ENCODE measurements at regions not wholly inside any gene's neighbourhood (a gene's known extent, or its start where the extent isn't known, plus 50 kb on each side); places are given as distances from the start of the nearest gene placed in this dataset.

- Histone ChIP-seq H3K27ac (replicated peaks) (no peak overlapping the region), H3K4me1 (no peaks in the 10 kb centered on the region), H3K27me3 (ENCODE audit: low read depth) (no peaks in the 10 kb centered on the region), H3K4me3 (no peak overlapping the region), H3K36me3 (no peaks in the 10 kb centered on the region), H3K9me3 (replicated peaks) (peaks cover 24% of the 10 kb centered on the region)
- DNase-seq = no peak
- no peak for TF ChIP-seq CTCF (IDR thresholded peaks at IDR 0.05; ENCODE audit: borderline replicate concordance)
- intact Hi-C loops (cut with micrococcal nuclease) = no loop called here
These were observed 608.9 kb downstream of the SUCLG1 start for GRCh38 chr2:83850071-83850725.

- H3K4me3 ChIP-seq = no peak overlapping the region
- TF ChIP-seq CTCF (IDR thresholded peaks at IDR 0.05; ENCODE audit: borderline replicate concordance) = no peak
These were observed 614.6 kb downstream of the SUCLG1 start for GRCh38 chr2:83844490-83844889.

GRCh38 chr2:83842421-83842820 is 616.7 kb downstream of the SUCLG1 start:
- H3K27me3 ChIP-seq (ENCODE audit: low read depth) = no peaks in the 10 kb centered on the region
- DNase-seq = no peak
- no peak overlapping the region for H3K4me3 ChIP-seq
- H3K9me3 ChIP-seq (replicated peaks) = no peaks in the 10 kb centered on the region
- no peak for TF ChIP-seq CTCF (IDR thresholded peaks at IDR 0.05; ENCODE audit: borderline replicate concordance)
- H3K27ac ChIP-seq (replicated peaks) = no peak overlapping the region
- intact Hi-C loops (cut with micrococcal nuclease) = no loop called here
- no peaks in the 10 kb centered on the region for H3K36me3 ChIP-seq
- no peaks in the 10 kb centered on the region for H3K4me1 ChIP-seq

More at GRCh38 chr2:83844490-83844889, 614.6 kb downstream of the SUCLG1 start:
- H3K36me3 ChIP-seq = no peaks in the 10 kb centered on the region
- intact Hi-C loops (cut with micrococcal nuclease) = no loop called here
- no peak for DNase-seq
- no peaks in the 10 kb centered on the region for H3K4me1 ChIP-seq
- no peak overlapping the region for H3K27ac ChIP-seq (replicated peaks)
- no peaks in the 10 kb centered on the region for H3K27me3 ChIP-seq (ENCODE audit: low read depth)
- H3K9me3 ChIP-seq (replicated peaks) = peaks cover 4% of the 10 kb centered on the region

- no peaks in the 10 kb centered on the region for H3K27me3 ChIP-seq (ENCODE audit: low read depth)
- TF ChIP-seq CTCF (IDR thresholded peaks at IDR 0.05; ENCODE audit: borderline replicate concordance) = no peak
- no peak overlapping the region for H3K27ac ChIP-seq (replicated peaks)
- H3K4me1 ChIP-seq = no peaks in the 10 kb centered on the region
- no peaks in the 10 kb centered on the region for H3K36me3 ChIP-seq
- intact Hi-C loops (cut with micrococcal nuclease) = no loop called here
- no peak for DNase-seq
- no peak overlapping the region for H3K4me3 ChIP-seq
- H3K9me3 ChIP-seq (replicated peaks) = no peaks in the 10 kb centered on the region
These were observed 621.3 kb downstream of the SUCLG1 start for GRCh38 chr2:83837823-83838222.

- H3K4me3 ChIP-seq = no peak overlapping the region
- DNase-seq = no peak
- no peak for TF ChIP-seq CTCF (IDR thresholded peaks at IDR 0.05; ENCODE audit: borderline replicate concordance)
These were observed 631.5 kb downstream of the SUCLG1 start for GRCh38 chr2:83827618-83828017.

More at GRCh38 chr2:83827618-83828017, 631.5 kb downstream of the SUCLG1 start:
- intact Hi-C loops (cut with micrococcal nuclease) = no loop called here
- no peak overlapping the region for H3K27ac ChIP-seq (replicated peaks)
- H3K36me3 ChIP-seq = no peaks in the 10 kb centered on the region
- no peaks in the 10 kb centered on the region for H3K9me3 ChIP-seq (replicated peaks)
- H3K27me3 ChIP-seq (ENCODE audit: low read depth) = no peaks in the 10 kb centered on the region
- H3K4me1 ChIP-seq = no peaks in the 10 kb centered on the region

Measured in left ventricle myocardium inferior (tissue), 1 donor.